ENCODE measurements at regions not wholly inside any gene's neighbourhood (a gene's known extent, or its start where the extent isn't known, plus 50 kb on each side); places are given as distances from the start of the nearest gene placed in this dataset.

- H3K9me3 ChIP-seq (replicated peaks; ENCODE audit: control insufficient read depth, insufficient read depth, low read length) = no peaks in the 10 kb centered on the region
- no peaks in the 10 kb centered on the region for H3K36me3 ChIP-seq (ENCODE audit: control insufficient read depth in 2 of 2, extremely low read depth in 1 of 2, insufficient read depth in 2 of 2, low read length in 2 of 2)
- CTCF ChIA-PET = no interaction called here
- H3K9me1 ChIP-seq (replicated peaks; ENCODE audit: control insufficient read depth, extremely low read depth, insufficient read depth, low read length) = no peaks in the 10 kb centered on the region
- H2AFZ ChIP-seq (ENCODE audit: low read depth, low read length) = no peak overlapping the region
- TF ChIP-seq MAX (IDR thresholded peaks at IDR 0.05; ENCODE audit: insufficient read depth, insufficient read length) (no peak), EZH2 (IDR thresholded peaks at IDR 0.05; ENCODE audit: borderline replicate concordance, low read depth, low read length, severe bottlenecking) (no peak), GATA2 (IDR thresholded peaks at IDR 0.05; ENCODE audit: insufficient read depth, insufficient read length, low read depth, low read length) (no peak), POLR2AphosphoS5 (IDR thresholded peaks at IDR 0.05; ENCODE audit: insufficient read depth, low read depth, low read length) (no peak), MYC (IDR thresholded peaks at IDR 0.05; ENCODE audit: low read depth, low read length) (no peak), CTCF (IDR thresholded peaks at IDR 0.05; ENCODE audit: extremely low read depth in 1 of 2, insufficient read depth in 1 of 2, low read depth in 1 of 2, low read length in 2 of 2) (no peak), FOS (IDR thresholded peaks at IDR 0.05; ENCODE audit: borderline replicate concordance, insufficient read depth, low read length) (no peak), JUN (IDR thresholded peaks at IDR 0.05; ENCODE audit: borderline replicate concordance, insufficient read depth, insufficient read length, low read depth) (no peak), POLR2A (IDR thresholded peaks at IDR 0.05; ENCODE audit: low read depth, low read length) (no peak)
- peak; percentile 21 for DNase-seq (ENCODE audit: low read depth, low spot score)
- no peak for FAIRE-seq
- H3K9ac ChIP-seq (replicated peaks; ENCODE audit: extremely low read depth, insufficient read depth, low read length) = no peak overlapping the region
- BruUV-seq (replicated peaks) = no TSS peak
- no peak overlapping the region for H3K27ac ChIP-seq (ENCODE audit: insufficient read depth, low read depth, low read length)
- POLR2A ChIA-PET = no interaction called here
- H3K4me2 ChIP-seq (ENCODE audit: insufficient read depth, low read length) = no peak overlapping the region
- no peaks in the 10 kb centered on the region for H4K20me1 ChIP-seq (replicated peaks; ENCODE audit: control insufficient read depth, extremely low read depth, insufficient read depth, low read length)
- intact Hi-C loops (cut with micrococcal nuclease) (no loop called here), dilution Hi-C loops (cut with MboI; ENCODE audit: extremely low pct_ligation_motif_present, low sequenced_read_pairs) (no loop called here)
- peaks cover 13% of the 10 kb centered on the region for H3K4me1 ChIP-seq (ENCODE audit: control insufficient read depth, extremely low read depth, insufficient read depth, low read length)
- no peaks in the 10 kb centered on the region for H3K27me3 ChIP-seq (ENCODE audit: control insufficient read depth in 2 of 2, insufficient read depth in 2 of 2, low read length in 2 of 2)
- no peak overlapping the region for H3K4me3 ChIP-seq (replicated peaks in 1 of 3; ENCODE audit: insufficient read depth in 1 of 3, low read depth in 1 of 3, low read length in 3 of 3)
- H3K79me2 ChIP-seq (ENCODE audit: control insufficient read depth, insufficient read depth, low read length) = no peaks in the 10 kb centered on the region
Measured at GRCh38 chr3:31170932-31171670, 276.6 kb upstream of the GADL1 start.

Data from endothelial cell of umbilical vein (primary cell).